H1 (cell line): ENCODE measurements at regions not wholly inside any gene's neighbourhood (a gene's known extent, or its start where the extent isn't known, plus 50 kb on each side); places are given as distances from the start of the nearest gene placed in this dataset.

Experiments used
- BACH1 ChIP-seq: IDR thresholded peaks from 2 replicates; pipeline ENCODE4 v1.6.1; 2012; ENCODE audit warnings: low read length, improper control_type of control experiment
- EZH2 ChIP-seq: fragments of 200-600 bp; sonication (generic); IDR thresholded peaks from 2 replicates; pipeline ENCODE4 v1.7.1; 2012; ENCODE audit warnings: low read depth, mild to moderate bottlenecking, moderate library complexity, low read length, inconsistent platforms; ENCODE audit not compliant: severe bottlenecking
- FOSL1 ChIP-seq: IDR thresholded peaks from 2 replicates; pipeline ENCODE4 v1.6.1; 2011; ENCODE audit warnings: mild to moderate bottlenecking, low read depth, low read length, moderate library complexity; ENCODE audit not compliant: insufficient read depth
- GABPA ChIP-seq: IDR thresholded peaks from 2 replicates; pipeline ENCODE4 v1.6.1; 2011; ENCODE audit warnings: mild to moderate bottlenecking, low read length, moderate library complexity, borderline replicate concordance; ENCODE audit not compliant: insufficient read depth
- MAFK ChIP-seq: IDR thresholded peaks from 2 replicates; pipeline ENCODE4 v1.6.1; 2012; ENCODE audit warnings: low read depth, mild to moderate bottlenecking, improper control_type of control experiment, low read length
- SIN3A ChIP-seq, 2 experiments: IDR thresholded peaks in 1 of 2; conservative IDR thresholded peaks in 1 of 2; 2 replicates each; pipeline ENCODE4 v1.6.1; 2011 to 2012; ENCODE audit warnings: low read length in 2 of 2, improper control_type of control experiment in 1 of 2, low read depth in 1 of 2, mild to moderate bottlenecking in 1 of 2
- SIRT6 ChIP-seq: IDR thresholded peaks from one replicate; pipeline ENCODE4 v1.7.1; 2012; ENCODE audit warnings: low read length, inconsistent platforms
- SIX5 ChIP-seq: IDR thresholded peaks from 2 replicates; pipeline ENCODE4 v1.6.1; 2011; ENCODE audit warnings: mild to moderate bottlenecking, low read depth, low read length
- TAF1 ChIP-seq: IDR thresholded peaks from 2 replicates; pipeline ENCODE4 v1.6.1; 2011; ENCODE audit warnings: mild to moderate bottlenecking, low read depth, low read length
- ZNF274 ChIP-seq: IDR thresholded peaks from 2 replicates; pipeline ENCODE4 v1.7.0; 2012; ENCODE audit warnings: low read length, borderline replicate concordance; ENCODE audit errors: extremely low read depth
- TF ChIP-seq, protein P1 (sequence below): IDR thresholded peaks from 2 replicates; pipeline ENCODE4 v1.6.1; 2012; ENCODE audit warnings: inconsistent platforms
- TF ChIP-seq, protein P2 (sequence below), 3 experiments: IDR thresholded peaks; 1 replicate in 2 of 3; 2 replicates in 1 of 3; pipeline versions ENCODE4 v1.5.1 to v1.6.1; 2011; ENCODE audit warnings: low read length in 3 of 3, mild to moderate bottlenecking in 3 of 3, inconsistent platforms in 2 of 3, low read depth in 1 of 3, moderate library complexity in 1 of 3; ENCODE audit not compliant: insufficient read depth in 1 of 3; ENCODE audit errors: control extremely low read depth in 1 of 3

DNA sequence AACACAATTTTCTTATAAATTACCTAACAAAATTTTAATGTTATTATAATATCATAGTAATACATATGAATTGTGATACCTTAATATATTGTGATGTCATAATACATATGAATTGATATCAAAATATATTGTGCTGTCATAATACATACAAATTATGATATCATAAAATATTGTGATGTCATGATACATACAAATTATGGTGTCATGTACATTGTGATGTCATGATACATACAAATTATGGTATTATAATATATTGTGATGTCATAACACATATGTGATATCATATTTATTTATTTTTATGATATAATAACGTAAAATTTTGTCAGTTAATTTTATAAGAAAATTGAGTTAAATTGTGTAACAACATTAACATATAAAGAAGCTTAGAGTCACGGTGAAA is 1927.2 kb downstream of the TP53TG3F start:
- TF ChIP-seq, protein P1, sequence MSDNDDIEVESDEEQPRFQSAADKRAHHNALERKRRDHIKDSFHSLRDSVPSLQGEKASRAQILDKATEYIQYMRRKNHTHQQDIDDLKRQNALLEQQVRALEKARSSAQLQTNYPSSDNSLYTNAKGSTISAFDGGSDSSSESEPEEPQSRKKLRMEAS = no peak
- TF ChIP-seq, protein P2, sequence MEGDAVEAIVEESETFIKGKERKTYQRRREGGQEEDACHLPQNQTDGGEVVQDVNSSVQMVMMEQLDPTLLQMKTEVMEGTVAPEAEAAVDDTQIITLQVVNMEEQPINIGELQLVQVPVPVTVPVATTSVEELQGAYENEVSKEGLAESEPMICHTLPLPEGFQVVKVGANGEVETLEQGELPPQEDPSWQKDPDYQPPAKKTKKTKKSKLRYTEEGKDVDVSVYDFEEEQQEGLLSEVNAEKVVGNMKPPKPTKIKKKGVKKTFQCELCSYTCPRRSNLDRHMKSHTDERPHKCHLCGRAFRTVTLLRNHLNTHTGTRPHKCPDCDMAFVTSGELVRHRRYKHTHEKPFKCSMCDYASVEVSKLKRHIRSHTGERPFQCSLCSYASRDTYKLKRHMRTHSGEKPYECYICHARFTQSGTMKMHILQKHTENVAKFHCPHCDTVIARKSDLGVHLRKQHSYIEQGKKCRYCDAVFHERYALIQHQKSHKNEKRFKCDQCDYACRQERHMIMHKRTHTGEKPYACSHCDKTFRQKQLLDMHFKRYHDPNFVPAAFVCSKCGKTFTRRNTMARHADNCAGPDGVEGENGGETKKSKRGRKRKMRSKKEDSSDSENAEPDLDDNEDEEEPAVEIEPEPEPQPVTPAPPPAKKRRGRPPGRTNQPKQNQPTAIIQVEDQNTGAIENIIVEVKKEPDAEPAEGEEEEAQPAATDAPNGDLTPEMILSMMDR (IDR thresholded peaks at IDR 0.05; ENCODE audit: control extremely low read depth in 1 of 3, insufficient read depth in 1 of 3, low read depth in 1 of 3, low read length in 3 of 3) = no peak
- TF ChIP-seq EZH2 = no peak
- no peak for TF ChIP-seq MAFK
- TF ChIP-seq BACH1 = no peak
- no peak for TF ChIP-seq SIN3A (conservative IDR thresholded peaks at IDR 0.05 in 1 of 2, IDR thresholded peaks at IDR 0.05 in 1 of 2; ENCODE audit: low read depth in 1 of 2, low read length in 2 of 2)
- TF ChIP-seq SIX5 = no peak
- no peak for TF ChIP-seq TAF1
- TF ChIP-seq SIRT6 = no peak
- no peak for TF ChIP-seq ZNF274
- TF ChIP-seq GABPA = no peak
- TF ChIP-seq FOSL1 = no peak
